GM12864 (cell line): ENCODE measurements at regions not wholly inside any gene's neighbourhood (a gene's known extent, or its start where the extent isn't known, plus 50 kb on each side); places are given as distances from the start of the nearest gene placed in this dataset.

Experiments
- DNase-seq: peaks from one replicate; pipeline ENCODE4 v3.0.0-alpha.2; 2011; ENCODE audit warnings: low read depth
- H3K4me3 ChIP-seq: 2 replicates; pipeline ENCODE4 v1.5.1; 2011; ENCODE audit warnings: mild to moderate bottlenecking, low read depth, low read length, control low read depth
- TF ChIP-seq, protein P1 (sequence below): IDR thresholded peaks from 2 replicates; pipeline ENCODE4 v1.5.1; 2011; ENCODE audit warnings: low read depth, mild to moderate bottlenecking, moderate library complexity, low read length, control low read depth, inconsistent platforms; ENCODE audit errors: missing control alignments

- H3K4me3 ChIP-seq: no peak overlapping the region
- TF ChIP-seq, protein P1, sequence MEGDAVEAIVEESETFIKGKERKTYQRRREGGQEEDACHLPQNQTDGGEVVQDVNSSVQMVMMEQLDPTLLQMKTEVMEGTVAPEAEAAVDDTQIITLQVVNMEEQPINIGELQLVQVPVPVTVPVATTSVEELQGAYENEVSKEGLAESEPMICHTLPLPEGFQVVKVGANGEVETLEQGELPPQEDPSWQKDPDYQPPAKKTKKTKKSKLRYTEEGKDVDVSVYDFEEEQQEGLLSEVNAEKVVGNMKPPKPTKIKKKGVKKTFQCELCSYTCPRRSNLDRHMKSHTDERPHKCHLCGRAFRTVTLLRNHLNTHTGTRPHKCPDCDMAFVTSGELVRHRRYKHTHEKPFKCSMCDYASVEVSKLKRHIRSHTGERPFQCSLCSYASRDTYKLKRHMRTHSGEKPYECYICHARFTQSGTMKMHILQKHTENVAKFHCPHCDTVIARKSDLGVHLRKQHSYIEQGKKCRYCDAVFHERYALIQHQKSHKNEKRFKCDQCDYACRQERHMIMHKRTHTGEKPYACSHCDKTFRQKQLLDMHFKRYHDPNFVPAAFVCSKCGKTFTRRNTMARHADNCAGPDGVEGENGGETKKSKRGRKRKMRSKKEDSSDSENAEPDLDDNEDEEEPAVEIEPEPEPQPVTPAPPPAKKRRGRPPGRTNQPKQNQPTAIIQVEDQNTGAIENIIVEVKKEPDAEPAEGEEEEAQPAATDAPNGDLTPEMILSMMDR: no peak
- DNase-seq: no peak
These were observed 222.5 kb upstream of the PRPS1L1 start for GRCh38 chr7:18250133-18250532.

DNA sequence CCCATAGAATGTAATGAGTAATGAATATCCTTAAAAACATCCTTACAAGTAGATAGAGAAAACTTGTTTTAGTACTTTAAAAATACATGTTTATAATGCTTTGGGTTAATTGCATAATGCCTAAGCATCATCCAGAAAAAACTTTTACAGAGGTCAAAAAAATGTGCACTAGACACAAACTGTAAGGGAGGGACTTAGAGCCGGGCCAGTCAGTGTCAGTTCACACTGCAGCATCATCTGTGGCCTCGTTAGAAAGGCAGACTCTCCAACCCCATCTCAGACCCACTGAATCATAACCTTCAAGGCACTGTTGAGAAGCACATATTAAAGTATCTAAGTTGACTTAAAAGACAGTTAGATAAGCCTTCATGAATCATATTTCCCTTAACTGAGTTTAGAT lies 230.1 kb upstream of the PRPS1L1 start:
- DNase-seq: no peak
- TF ChIP-seq, protein P1: no peak

GRCh38 chr7:18262058-18262457 lies 233.5 kb upstream of the HDAC9 start:
- TF ChIP-seq, protein P1: no peak
- H3K4me3 ChIP-seq: no peak overlapping the region
- DNase-seq: no peak

More for the DNA sequence above, 230.1 kb upstream of the PRPS1L1 start:
- H3K4me3 ChIP-seq: no peak overlapping the region

GRCh38 chr7:18265611-18266281 lies 229.8 kb upstream of the HDAC9 start:
- no peak for DNase-seq
- TF ChIP-seq, protein P1: no peak

DNA sequence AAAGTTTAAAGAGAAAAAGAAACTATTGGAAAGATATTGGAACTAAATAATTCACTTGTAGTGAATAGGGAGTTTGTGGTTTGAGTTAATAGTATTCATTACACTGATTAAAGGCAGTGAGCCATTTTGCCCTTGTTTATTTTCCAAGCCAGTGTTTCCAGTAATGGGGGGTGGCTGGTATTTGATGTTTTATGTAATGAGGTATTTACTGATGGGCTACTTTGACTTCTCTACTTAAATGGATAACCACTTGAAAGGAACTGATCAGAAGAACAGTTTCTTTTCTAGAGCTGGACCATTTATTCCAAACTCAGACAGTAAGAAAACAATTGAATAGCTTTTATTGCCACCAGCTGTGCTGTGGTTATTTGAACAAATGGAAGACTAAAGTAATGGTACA lies 227.0 kb upstream of the HDAC9 start:
- DNase-seq: no peak
- no peak overlapping the region for H3K4me3 ChIP-seq
- TF ChIP-seq, protein P1: no peak

More at GRCh38 chr7:18265611-18266281, 229.8 kb upstream of the HDAC9 start:
- H3K4me3 ChIP-seq: no peak overlapping the region

- H3K4me3 ChIP-seq: no peak overlapping the region
- TF ChIP-seq, protein P1: no peak
- no peak for DNase-seq
These were observed 219.2 kb upstream of the HDAC9 start for GRCh38 chr7:18276380-18276779.

GRCh38 chr7:18278316-18278715 lies 217.2 kb upstream of the HDAC9 start:
- no peak overlapping the region for H3K4me3 ChIP-seq
- DNase-seq: no peak
- TF ChIP-seq, protein P1: no peak
